ENCODE measurements at regions not wholly inside any gene's neighbourhood (a gene's known extent, or its start where the extent isn't known, plus 50 kb on each side); places are given as distances from the start of the nearest gene placed in this dataset.

- no peak overlapping the region for H2BK120ac ChIP-seq (ENCODE audit: low read depth, low read length, poor library complexity, severe bottlenecking)
- H3K27ac ChIP-seq (ENCODE audit: insufficient read length, low read depth, low read length) = no peak overlapping the region
- no peak overlapping the region for H3K18ac ChIP-seq (ENCODE audit: insufficient read length, low read depth, low read length)
- no peak overlapping the region for H3K14ac ChIP-seq (ENCODE audit: insufficient read depth, low read length)
- no peak for DNase-seq
- H3K27me3 ChIP-seq (ENCODE audit: insufficient read depth, low read length) = no peaks in the 10 kb centered on the region
- no peak overlapping the region for H2AFZ ChIP-seq (ENCODE audit: low read length)
- H2BK5ac ChIP-seq (ENCODE audit: insufficient read length, low read length) = no peak overlapping the region
- Mint-ChIP-seq H3K9me3 (peaks cover 6% of the 10 kb centered on the region in 2 experiments; a peak in 4 of 5 replicates), H3K36me3 (ENCODE audit: insufficient read depth in 1 of 3, low read depth in 3 of 3) (0 out of 7 replicates have a peak, but pooled peaks cover 0 to 4% (median 0%) of the 10 kb centered on the region in 3 experiments), H3K4me1 (peaks cover 0 to 3% of the 10 kb centered on the region in 2 experiments; a peak in 1 of 4 replicates), H3K27me3 (ENCODE audit: low read depth) (no peaks in the 10 kb centered on the region), H3K27ac (no peak overlapping the region), H3K4me3 (no peak overlapping the region)
- H4K5ac ChIP-seq (ENCODE audit: insufficient read length, low read depth, low read length) = no peak overlapping the region
- H3K23ac ChIP-seq (ENCODE audit: insufficient read length, low read depth, low read length) = no peak overlapping the region
- no peak overlapping the region for H3K56ac ChIP-seq (ENCODE audit: insufficient read length, low read depth, low read length)
- no peaks in the 10 kb centered on the region for H4K20me1 ChIP-seq (ENCODE audit: control insufficient read depth, insufficient read depth, insufficient read length)
- no peaks in the 10 kb centered on the region for H3K79me2 ChIP-seq (ENCODE audit: insufficient read depth, low read length)
- no peak overlapping the region for H4K91ac ChIP-seq (ENCODE audit: insufficient read length, low read depth, low read length)
- H3K23me2 ChIP-seq (ENCODE audit: insufficient read length, low read depth, low read length, poor library complexity, severe bottlenecking) = no peaks in the 10 kb centered on the region
- H3K4me2 ChIP-seq (ENCODE audit: insufficient read depth, insufficient read length, low read length) = no peak overlapping the region
- H3K9ac ChIP-seq (ENCODE audit: extremely low read depth, insufficient read length, low read length) = no peak overlapping the region
- H3K9me3 ChIP-seq (ENCODE audit: control insufficient read depth, low read depth, low read length) = no peaks in the 10 kb centered on the region
- H4K8ac ChIP-seq (replicated peaks; ENCODE audit: insufficient read length, low read depth, low read length) = no peak overlapping the region
- no peak overlapping the region for H2AK5ac ChIP-seq (ENCODE audit: insufficient read length, low read length)
- H3K4me1 ChIP-seq (ENCODE audit: insufficient read depth, low read length) = no peaks in the 10 kb centered on the region
- no peak overlapping the region for H2BK12ac ChIP-seq (ENCODE audit: insufficient read length, low read depth, low read length)
- TF ChIP-seq CTCF (conservative IDR thresholded peaks at IDR 0.05) = no peak
- no peak overlapping the region for H2BK20ac ChIP-seq (ENCODE audit: low read depth, low read length, poor library complexity, severe bottlenecking)
- no CpG with 5 or more reads among the region's 7 CpGs for WGBS (ENCODE audit: extremely low coverage, insufficient read length, low lambda C conversion rate)
- H3K4ac ChIP-seq (ENCODE audit: low read depth, low read length) = no peak overlapping the region
- no peak overlapping the region for H2BK15ac ChIP-seq (ENCODE audit: low read depth, low read length)
- H3T11ph ChIP-seq (ENCODE audit: low read length) = no peak overlapping the region
- H3K79me1 ChIP-seq (ENCODE audit: insufficient read depth, low read depth, low read length, poor library complexity, severe bottlenecking) = no peaks in the 10 kb centered on the region
Measured at GRCh38 chr12:127731657-127732056, 535.3 kb upstream of the TMEM132C start.

Measured in H9 (cell line).